ENCODE measurements at regions not wholly inside any gene's neighbourhood (a gene's known extent, or its start where the extent isn't known, plus 50 kb on each side); places are given as distances from the start of the nearest gene placed in this dataset.

GRCh38 chr1:243926299-243926698 lies 76.3 kb upstream of the AKT3 start:
- H3K9me3 ChIP-seq (ENCODE audit: control insufficient read depth, low read length), result no peaks in the 10 kb centered on the region
- intact Hi-C loops (cut with DNase I), result no loop called here
- H3K4me3 ChIP-seq (ENCODE audit: low read length), result no peak overlapping the region
- ATAC-seq, result no peak
- no peaks in the 10 kb centered on the region for H3K4me1 ChIP-seq (ENCODE audit: control insufficient read depth, insufficient read depth, low read length)
- no peak overlapping the region for H3K27ac ChIP-seq (ENCODE audit: low read length)
- no peak for DNase-seq
- H3K27me3 ChIP-seq (ENCODE audit: control insufficient read depth, insufficient read depth), result no peaks in the 10 kb centered on the region
- 72% methylated on average over 8 of the region's 8 CpGs for WGBS

- intact Hi-C loops (cut with DNase I), result no loop called here
- H3K27ac ChIP-seq (ENCODE audit: low read length), result no peak overlapping the region
- no peaks in the 10 kb centered on the region for H3K27me3 ChIP-seq (ENCODE audit: control insufficient read depth, insufficient read depth)
- 51% methylated on average over 11 of the region's 11 CpGs for WGBS
- no peak overlapping the region for H3K4me3 ChIP-seq (ENCODE audit: low read length)
- H3K4me1 ChIP-seq (ENCODE audit: control insufficient read depth, insufficient read depth, low read length), result no peaks in the 10 kb centered on the region
- no peak for DNase-seq
- no peak for ATAC-seq
- no peaks in the 10 kb centered on the region for H3K9me3 ChIP-seq (ENCODE audit: control insufficient read depth, low read length)
Observed at GRCh38 chr1:243924588-243925349, 74.7 kb upstream of the AKT3 start.

- Histone ChIP-seq H3K4me3 (ENCODE audit: low read length) (no peak overlapping the region), H3K4me1 (ENCODE audit: control insufficient read depth, insufficient read depth, low read length) (no peaks in the 10 kb centered on the region), H3K27ac (ENCODE audit: low read length) (no peak overlapping the region), H3K9me3 (ENCODE audit: control insufficient read depth, low read length) (no peaks in the 10 kb centered on the region), H3K27me3 (ENCODE audit: control insufficient read depth, insufficient read depth) (no peaks in the 10 kb centered on the region)
- DNase-seq (no peak), ATAC-seq (no peak)
- WGBS, result 71% methylated on average over 3 of the region's 3 CpGs
- intact Hi-C loops (cut with DNase I), result no loop called here
Observed at GRCh38 chr1:243924188-243924587, 74.1 kb upstream of the AKT3 start.

- 87% methylated on average over 13 of the region's 13 CpGs for WGBS
- Histone ChIP-seq H3K9me3 (ENCODE audit: control insufficient read depth, low read length) (no peaks in the 10 kb centered on the region), H3K27ac (ENCODE audit: low read length) (no peak overlapping the region), H3K4me1 (ENCODE audit: control insufficient read depth, insufficient read depth, low read length) (no peaks in the 10 kb centered on the region), H3K4me3 (ENCODE audit: low read length) (no peak overlapping the region), H3K27me3 (ENCODE audit: control insufficient read depth, insufficient read depth) (no peaks in the 10 kb centered on the region)
- DNase-seq (no peak), ATAC-seq (no peak)
- intact Hi-C loops (cut with DNase I), result no loop called here
Observed at GRCh38 chr1:243923292-243924171, 73.5 kb upstream of the AKT3 start.

- Histone ChIP-seq H3K9me3 (ENCODE audit: control insufficient read depth, low read length) (no peaks in the 10 kb centered on the region), H3K4me3 (ENCODE audit: low read length) (no peak overlapping the region), H3K4me1 (ENCODE audit: control insufficient read depth, insufficient read depth, low read length) (no peaks in the 10 kb centered on the region), H3K27me3 (ENCODE audit: control insufficient read depth, insufficient read depth) (no peaks in the 10 kb centered on the region), H3K27ac (ENCODE audit: low read length) (no peak overlapping the region)
- 8% methylated on average over 1 of the region's 1 CpG for WGBS
- no peak for DNase-seq
- intact Hi-C loops (cut with DNase I), result no loop called here
- ATAC-seq, result no peak
Observed at GRCh38 chr1:243921111-243921510, 71.1 kb upstream of the AKT3 start.

- WGBS, result 23% methylated on average over 10 of the region's 10 CpGs
- H3K27me3 ChIP-seq (ENCODE audit: control insufficient read depth, insufficient read depth), result no peaks in the 10 kb centered on the region
Observed at GRCh38 chr1:243917863-243918565, 68.0 kb upstream of the AKT3 start.

GRCh38 chr1:243917177-243917862 lies 67.3 kb upstream of the AKT3 start:
- peak; percentile 40 to 59 (median 56) for DNase-seq
- no peak overlapping the region for H3K27ac ChIP-seq (ENCODE audit: low read length)

More at GRCh38 chr1:243917863-243918565, 68.0 kb upstream of the AKT3 start:
- DNase-seq, result peak in 2 of 3 donors; percentile 30 to 65
- intact Hi-C loops (cut with DNase I), result no loop called here
- Histone ChIP-seq H3K27ac (ENCODE audit: low read length) (no peak overlapping the region), H3K9me3 (ENCODE audit: control insufficient read depth, low read length) (no peaks in the 10 kb centered on the region), H3K4me1 (ENCODE audit: control insufficient read depth, insufficient read depth, low read length) (no peaks in the 10 kb centered on the region), H3K4me3 (ENCODE audit: low read length) (peak overlapping the region; percentile 64)
- peak in 1 of 2 donors; percentile 63 for ATAC-seq

GRCh38 chr1:243916160-243916559 lies 66.1 kb upstream of the AKT3 start:
- ATAC-seq (no peak), DNase-seq (no peak)
- no peak overlapping the region for H3K4me3 ChIP-seq (ENCODE audit: low read length)
- no peak overlapping the region for H3K27ac ChIP-seq (ENCODE audit: low read length)
- no peaks in the 10 kb centered on the region for H3K27me3 ChIP-seq (ENCODE audit: control insufficient read depth, insufficient read depth)
- no peaks in the 10 kb centered on the region for H3K9me3 ChIP-seq (ENCODE audit: control insufficient read depth, low read length)
- no peaks in the 10 kb centered on the region for H3K4me1 ChIP-seq (ENCODE audit: control insufficient read depth, insufficient read depth, low read length)
- intact Hi-C loops (cut with DNase I), result no loop called here
- WGBS, result 52% methylated on average over 4 of the region's 4 CpGs

More at GRCh38 chr1:243917177-243917862, 67.3 kb upstream of the AKT3 start:
- WGBS, result under 1% methylated on average over 58 of the region's 58 CpGs
- Histone ChIP-seq H3K9me3 (ENCODE audit: control insufficient read depth, low read length) (no peaks in the 10 kb centered on the region), H3K27me3 (ENCODE audit: control insufficient read depth, insufficient read depth) (no peaks in the 10 kb centered on the region), H3K4me3 (ENCODE audit: low read length) (peak overlapping the region; percentile 64), H3K4me1 (ENCODE audit: control insufficient read depth, insufficient read depth, low read length) (no peaks in the 10 kb centered on the region)
- ATAC-seq, result peak; percentile 84 to 88
- intact Hi-C loops (cut with DNase I), result no loop called here

- ATAC-seq (no peak), DNase-seq (no peak)
- 78% methylated on average over 2 of the region's 2 CpGs for WGBS
- Histone ChIP-seq H3K9me3 (ENCODE audit: control insufficient read depth, low read length) (no peaks in the 10 kb centered on the region), H3K4me3 (ENCODE audit: low read length) (no peak overlapping the region), H3K27ac (ENCODE audit: low read length) (no peak overlapping the region), H3K4me1 (ENCODE audit: control insufficient read depth, insufficient read depth, low read length) (no peaks in the 10 kb centered on the region), H3K27me3 (ENCODE audit: control insufficient read depth, insufficient read depth) (no peaks in the 10 kb centered on the region)
- intact Hi-C loops (cut with DNase I), result no loop called here
Observed at GRCh38 chr1:243912347-243912746, 62.3 kb upstream of the AKT3 start.

GRCh38 chr1:243910607-243911006 lies 60.6 kb upstream of the AKT3 start:
- Histone ChIP-seq H3K9me3 (ENCODE audit: control insufficient read depth, low read length) (no peaks in the 10 kb centered on the region), H3K4me1 (ENCODE audit: control insufficient read depth, insufficient read depth, low read length) (no peaks in the 10 kb centered on the region), H3K27ac (ENCODE audit: low read length) (no peak overlapping the region), H3K27me3 (ENCODE audit: control insufficient read depth, insufficient read depth) (no peaks in the 10 kb centered on the region), H3K4me3 (ENCODE audit: low read length) (no peak overlapping the region)
- ATAC-seq, result no peak
- DNase-seq, result no peak
- intact Hi-C loops (cut with DNase I), result no loop called here
- 64% methylated on average over 6 of the region's 6 CpGs for WGBS
